GM19468 (cell line): ENCODE measurements at regions not wholly inside any gene's neighbourhood (a gene's known extent, or its start where the extent isn't known, plus 50 kb on each side); places are given as distances from the start of the nearest gene placed in this dataset.

ENCODE experiments used
- ATAC-seq: cut with Tn5 transposase; IDR thresholded peaks from one replicate; pipeline ENCODE4 v1.9.1; 2021; ENCODE audit warnings: mild to moderate bottlenecking, moderate library complexity, moderate number of reproducible peaks; ENCODE audit not compliant: unreplicated experiment; ENCODE audit errors: extremely low read depth

GRCh38 chr1:88288571-88288970 is 395.5 kb upstream of the PKN2 start:
- no peak for ATAC-seq

GRCh38 chr1:88289401-88290102 is 394.5 kb upstream of the PKN2 start:
- ATAC-seq = no peak

GRCh38 chr1:88291611-88292354 is 392.3 kb upstream of the PKN2 start:
- no peak for ATAC-seq

GRCh38 chr1:88293691-88294190 is 390.3 kb upstream of the PKN2 start:
- ATAC-seq = no peak

- ATAC-seq = no peak
These were observed 387.8 kb upstream of the PKN2 start for GRCh38 chr1:88296227-88296626.

- no peak for ATAC-seq
These were observed 387.4 kb upstream of the PKN2 start for GRCh38 chr1:88296642-88297041.

- no peak for ATAC-seq
These were observed 385.6 kb upstream of the PKN2 start for GRCh38 chr1:88298506-88298905.

GRCh38 chr1:88300752-88301263 is 383.3 kb upstream of the PKN2 start:
- ATAC-seq = no peak

GRCh38 chr1:88302843-88303486 is 381.1 kb upstream of the PKN2 start:
- no peak for ATAC-seq

- no peak for ATAC-seq
These were observed 372.8 kb upstream of the PKN2 start for GRCh38 chr1:88311265-88311664.

- no peak for ATAC-seq
These were observed 372.2 kb upstream of the PKN2 start for GRCh38 chr1:88311907-88312306.

GRCh38 chr1:88317396-88317795 is 366.7 kb upstream of the PKN2 start:
- ATAC-seq = no peak

GRCh38 chr1:88318740-88319139 is 365.3 kb upstream of the PKN2 start:
- ATAC-seq = no peak

- no peak for ATAC-seq
These were observed 363.8 kb upstream of the PKN2 start for GRCh38 chr1:88320291-88320690.

- no peak for ATAC-seq
These were observed 362.4 kb upstream of the PKN2 start for GRCh38 chr1:88321706-88322105.

- no peak for ATAC-seq
These were observed 359.2 kb upstream of the PKN2 start for GRCh38 chr1:88324899-88325298.

GRCh38 chr1:88327391-88328267 is 356.4 kb upstream of the PKN2 start:
- ATAC-seq = no peak

GRCh38 chr1:88330201-88330600 is 353.9 kb upstream of the PKN2 start:
- no peak for ATAC-seq

- ATAC-seq = no peak
These were observed 350.9 kb upstream of the PKN2 start for GRCh38 chr1:88333086-88333695.

- no peak for ATAC-seq
These were observed 342.6 kb upstream of the PKN2 start for GRCh38 chr1:88341447-88341846.
